PC-9 (cell line): ENCODE measurements at regions not wholly inside any gene's neighbourhood (a gene's known extent, or its start where the extent isn't known, plus 50 kb on each side); places are given as distances from the start of the nearest gene placed in this dataset. TPM values are rescaled to one million over a fixed set of nuclear protein-coding genes. Genes with fewer than 3 reads are reported as not detected.

Experiments
- BruUV-seq: library from RNA; stranded (reverse); fragments of 400-500 nt; replicated peaks from 2 replicates; lab custom pipeline; 2021; lab: Mats Ljungman, UMichigan
- CTCF ChIA-PET: fragments of 300-600 bp; sonication (Branson Sonifier 250); formaldehyde crosslinking; loops from one replicate; lab custom pipeline; 2022; ENCODE audit warnings: antibody characterized with exemption; lab: Charles Lee
- POLR2A ChIA-PET: fragments of 300-600 bp; sonication (Branson Sonifier 250); formaldehyde crosslinking; loops from one replicate; lab custom pipeline; 2022; ENCODE audit warnings: antibody characterized with exemption; ENCODE audit not compliant: unreplicated experiment; lab: Charles Lee
- DNase-seq, 2 experiments: peaks; one replicate each; pipeline versions ENCODE4 v3.0.0 to v3.0.0-alpha.2; 2015 to 2022; ENCODE audit warnings: mixed read lengths in 1 of 2
- H2AFZ ChIP-seq: fragments of 200-600 bp; sonication (generic); 2 replicates; pipeline ENCODE4 v1.8.1; 2017; ENCODE audit warnings: antibody characterized with exemption
- H3F3A ChIP-seq: fragments of 200-600 bp; sonication (generic); 2 replicates; pipeline ENCODE4 v1.8.1; 2017; ENCODE audit warnings: antibody characterized with exemption, mild to moderate bottlenecking, low read depth; ENCODE audit not compliant: insufficient read depth
- H3K27ac ChIP-seq: fragments of 200-600 bp; sonication (generic); 2 replicates; pipeline ENCODE4 v1.6.1; 2016; ENCODE audit warnings: mixed run types
- H3K27me3 ChIP-seq: fragments of 200-600 bp; sonication (generic); 2 replicates; pipeline ENCODE4 v1.6.1; 2016; ENCODE audit warnings: low read depth, mixed run types; ENCODE audit not compliant: insufficient read depth
- H3K36me3 ChIP-seq: fragments of 200-600 bp; sonication (generic); 2 replicates; pipeline ENCODE4 v1.6.1; 2016; ENCODE audit warnings: low read depth, mixed run types
- H3K4me1 ChIP-seq: fragments of 200-600 bp; sonication (generic); replicated peaks from 2 replicates; pipeline ENCODE4 v1.6.1; 2016; ENCODE audit warnings: mixed run types; ENCODE audit not compliant: insufficient read depth
- H3K4me2 ChIP-seq: fragments of 200-600 bp; sonication (generic); 2 replicates; pipeline ENCODE4 v1.6.1; 2017; ENCODE audit warnings: mixed run types
- H3K4me3 ChIP-seq: fragments of 200-600 bp; sonication (generic); 2 replicates; pipeline ENCODE4 v1.6.1; 2016; ENCODE audit warnings: mixed run types
- H3K79me2 ChIP-seq: fragments of 200-600 bp; sonication (generic); 2 replicates; pipeline ENCODE4 v1.6.1; 2017; ENCODE audit warnings: low read depth, mixed run types
- H3K9me2 ChIP-seq: fragments of 200-600 bp; sonication (generic); 2 replicates; pipeline ENCODE4 v1.8.1; 2017; ENCODE audit warnings: mild to moderate bottlenecking; ENCODE audit not compliant: insufficient read depth
- H3K9me3 ChIP-seq: fragments of 200-600 bp; sonication (generic); 2 replicates; pipeline ENCODE4 v1.8.1; 2016; ENCODE audit warnings: low read depth; ENCODE audit not compliant: insufficient read depth
- H4K20me1 ChIP-seq: fragments of 200-600 bp; sonication (generic); 2 replicates; pipeline ENCODE4 v1.8.1; 2017; ENCODE audit not compliant: insufficient read depth
- EZH2 ChIP-seq: fragments of 200-600 bp; sonication (generic); IDR thresholded peaks from 2 replicates; pipeline ENCODE4 v1.8.0; 2017; ENCODE audit warnings: antibody characterized with exemption, low read depth
- intact Hi-C: fragments of 100-400 bp; cut with micrococcal nuclease; formaldehyde crosslinking; loops from one replicate; pipeline ENCODE4 v1.10.0; 2022; ENCODE audit not compliant: unreplicated experiment
- microRNA-seq: library from miRNA; unstranded; fragments of <30 nt; microRNA quantifications from one replicate; pipeline ENCODE4 v1.2.0, GENCODE V29; 2021; ENCODE audit warnings: borderline number of aligned reads, borderline replicate concordance
- TF ChIP-seq, protein P1 (sequence below): fragments of 200-600 bp; sonication (generic); conservative IDR thresholded peaks from 2 replicates; pipeline ENCODE4 v1.6.1; 2017; ENCODE audit warnings: mixed run types, antibody characterized with exemption, mild to moderate bottlenecking, moderate library complexity

DNA sequence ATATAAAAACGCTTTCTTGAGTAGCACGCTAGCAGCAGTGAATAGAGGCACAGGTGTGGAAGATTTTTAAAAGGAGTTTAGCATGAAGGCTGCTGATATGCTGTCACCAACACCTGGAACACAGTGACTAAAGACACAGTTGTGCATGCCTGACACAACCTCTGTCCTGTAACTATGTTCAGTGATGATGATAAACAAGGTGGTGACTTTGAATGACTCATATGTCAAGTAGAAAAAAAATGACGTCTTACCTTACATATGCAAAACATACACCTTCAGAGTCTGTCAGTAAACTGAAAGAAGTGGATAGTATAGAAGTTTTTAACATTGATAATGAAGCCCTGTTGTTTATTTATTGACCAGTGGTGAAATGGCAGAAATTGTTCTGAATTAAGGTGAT lies 66.2 kb upstream of the ADCY2 start:
- no peaks in the 10 kb centered on the region for H3K36me3 ChIP-seq
- intact Hi-C loops = no loop called here
- no peaks in the 10 kb centered on the region for H4K20me1 ChIP-seq
- no peaks in the 10 kb centered on the region for H3F3A ChIP-seq
- TF ChIP-seq, protein P1, sequence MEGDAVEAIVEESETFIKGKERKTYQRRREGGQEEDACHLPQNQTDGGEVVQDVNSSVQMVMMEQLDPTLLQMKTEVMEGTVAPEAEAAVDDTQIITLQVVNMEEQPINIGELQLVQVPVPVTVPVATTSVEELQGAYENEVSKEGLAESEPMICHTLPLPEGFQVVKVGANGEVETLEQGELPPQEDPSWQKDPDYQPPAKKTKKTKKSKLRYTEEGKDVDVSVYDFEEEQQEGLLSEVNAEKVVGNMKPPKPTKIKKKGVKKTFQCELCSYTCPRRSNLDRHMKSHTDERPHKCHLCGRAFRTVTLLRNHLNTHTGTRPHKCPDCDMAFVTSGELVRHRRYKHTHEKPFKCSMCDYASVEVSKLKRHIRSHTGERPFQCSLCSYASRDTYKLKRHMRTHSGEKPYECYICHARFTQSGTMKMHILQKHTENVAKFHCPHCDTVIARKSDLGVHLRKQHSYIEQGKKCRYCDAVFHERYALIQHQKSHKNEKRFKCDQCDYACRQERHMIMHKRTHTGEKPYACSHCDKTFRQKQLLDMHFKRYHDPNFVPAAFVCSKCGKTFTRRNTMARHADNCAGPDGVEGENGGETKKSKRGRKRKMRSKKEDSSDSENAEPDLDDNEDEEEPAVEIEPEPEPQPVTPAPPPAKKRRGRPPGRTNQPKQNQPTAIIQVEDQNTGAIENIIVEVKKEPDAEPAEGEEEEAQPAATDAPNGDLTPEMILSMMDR = no peak
- no peak for TF ChIP-seq EZH2
- no peaks in the 10 kb centered on the region for H3K79me2 ChIP-seq
- ChIA-PET POLR2A (no interaction called here), CTCF (no interaction called here)
- no peak overlapping the region for H3K4me2 ChIP-seq
- 0 out of 2 replicates have a peak, but pooled peaks cover 5% of the 10 kb centered on the region for H3K27me3 ChIP-seq
- no peak for DNase-seq
- H3K9me2 ChIP-seq = no peaks in the 10 kb centered on the region
- no peaks in the 10 kb centered on the region for H3K4me1 ChIP-seq
- BruUV-seq = no TSS peak
- no peaks in the 10 kb centered on the region for H3K9me3 ChIP-seq
- H2AFZ ChIP-seq = no peak overlapping the region
- H3K27ac ChIP-seq = no peak overlapping the region
- no peak overlapping the region for H3K4me3 ChIP-seq

DNA sequence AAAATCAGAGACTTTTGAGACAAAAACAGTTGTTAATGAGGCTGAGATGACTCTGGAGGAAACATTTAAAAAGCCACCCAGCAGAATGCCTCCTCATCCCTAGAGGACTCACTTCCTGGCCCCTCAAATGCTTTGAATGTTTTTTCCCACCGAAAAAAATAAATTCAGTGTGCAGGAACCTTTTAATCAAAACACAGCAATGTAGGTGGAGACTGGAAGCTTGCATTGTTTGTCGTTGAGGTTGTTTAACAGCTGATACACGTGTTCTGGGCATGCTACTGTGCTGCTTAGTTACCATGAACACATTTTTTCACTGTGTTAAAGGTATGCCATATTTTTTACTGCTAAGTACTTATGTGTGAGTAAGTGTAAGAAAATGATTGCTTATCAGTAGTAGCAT lies 65.7 kb upstream of the ADCY2 start:
- Histone ChIP-seq H3K4me3 (no peak overlapping the region), H3K9me3 (no peaks in the 10 kb centered on the region), H3K27ac (no peak overlapping the region), H3K79me2 (no peaks in the 10 kb centered on the region), H3K4me1 (no peaks in the 10 kb centered on the region), H3K4me2 (no peak overlapping the region), H3F3A (no peaks in the 10 kb centered on the region), H3K36me3 (no peaks in the 10 kb centered on the region), H2AFZ (no peak overlapping the region), H3K9me2 (no peaks in the 10 kb centered on the region), H3K27me3 (0 out of 2 replicates have a peak, but pooled peaks cover 5% of the 10 kb centered on the region), H4K20me1 (no peaks in the 10 kb centered on the region)
- intact Hi-C loops = no loop called here
- ChIA-PET CTCF (no interaction called here), POLR2A (no interaction called here)
- no peak for DNase-seq
- no peak for TF ChIP-seq EZH2
- TF ChIP-seq, protein P1 = no peak
- BruUV-seq = no TSS peak

DNA sequence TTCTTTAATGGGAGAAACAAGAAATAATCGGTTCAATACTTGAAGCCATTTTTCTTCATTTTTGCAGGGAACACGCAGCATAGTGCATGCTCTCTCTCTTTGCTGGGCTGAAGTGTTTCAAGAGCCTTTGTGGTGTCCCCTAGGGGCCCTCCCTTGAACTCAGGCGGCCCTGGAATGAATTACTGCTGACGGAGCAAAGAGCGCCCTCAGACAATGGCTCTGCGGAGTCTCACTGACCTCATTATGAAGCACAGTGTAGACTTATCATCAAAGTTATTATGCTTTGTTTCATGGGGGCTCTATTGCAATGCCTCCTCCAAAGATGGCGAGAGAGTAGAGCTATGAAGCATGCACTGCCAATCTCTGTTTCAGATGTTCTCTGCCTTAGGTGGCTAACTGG lies 64.8 kb upstream of the ADCY2 start:
- Histone ChIP-seq H3K9me3 (no peaks in the 10 kb centered on the region), H3K27me3 (0 out of 2 replicates have a peak, but pooled peaks cover 5% of the 10 kb centered on the region), H3K9me2 (no peaks in the 10 kb centered on the region), H4K20me1 (no peaks in the 10 kb centered on the region), H3K79me2 (no peaks in the 10 kb centered on the region), H3K27ac (no peak overlapping the region), H3F3A (no peaks in the 10 kb centered on the region), H2AFZ (no peak overlapping the region), H3K4me1 (no peaks in the 10 kb centered on the region), H3K4me3 (no peak overlapping the region), H3K36me3 (no peaks in the 10 kb centered on the region), H3K4me2 (no peak overlapping the region)
- intact Hi-C loops = no loop called here
- no peak for DNase-seq
- TF ChIP-seq, protein P1 = no peak
- no peak for TF ChIP-seq EZH2
- BruUV-seq = no TSS peak
- ChIA-PET CTCF (no interaction called here), POLR2A (no interaction called here)

Small RNAs in the stretch of these regions (microRNA-seq; reads per million reads assigned to microRNA genes)
- gene MIR4278 = not detected
